HUES6 (cell line): ENCODE measurements at regions not wholly inside any gene's neighbourhood (a gene's known extent, or its start where the extent isn't known, plus 50 kb on each side); places are given as distances from the start of the nearest gene placed in this dataset.

Experiments
- H3K27ac ChIP-seq: 2 replicates; pipeline ENCODE4 v1.7.0; 2013; ENCODE audit warnings: low read depth, mild to moderate bottlenecking, low read length, inconsistent platforms
- H3K27me3 ChIP-seq: 2 replicates; pipeline ENCODE4 v1.6.1; 2013; ENCODE audit warnings: low read length; ENCODE audit not compliant: control insufficient read depth, insufficient read depth
- H3K36me3 ChIP-seq: 2 replicates; pipeline ENCODE4 v1.6.1; 2013; ENCODE audit warnings: low read length; ENCODE audit not compliant: control insufficient read depth, insufficient read depth
- H3K4me1 ChIP-seq: 2 replicates; pipeline ENCODE4 v1.6.1; 2013; ENCODE audit warnings: low read length; ENCODE audit not compliant: control insufficient read depth, insufficient read depth
- H3K4me3 ChIP-seq: 2 replicates; pipeline ENCODE4 v1.5.1; 2013; ENCODE audit warnings: low read depth, low read length
- H3K9ac ChIP-seq: one replicate; pipeline ENCODE4 v1.6.1; 2013; ENCODE audit warnings: mild to moderate bottlenecking, low read length
- H3K9me3 ChIP-seq: 2 replicates; pipeline ENCODE4 v1.6.1; 2013; ENCODE audit warnings: low read depth, low read length; ENCODE audit not compliant: control insufficient read depth, insufficient read depth

- Histone ChIP-seq H3K9me3 (no peaks in the 10 kb centered on the region), H3K4me1 (no peaks in the 10 kb centered on the region), H3K27ac (no peak overlapping the region), H3K27me3 (no peaks in the 10 kb centered on the region), H3K36me3 (no peaks in the 10 kb centered on the region), H3K4me3 (no peak overlapping the region), H3K9ac (no peak overlapping the region)
Measured at GRCh38 chr15:87578776-87579175, 677.8 kb downstream of the NTRK3 start.

GRCh38 chr15:87577336-87577735, 679.2 kb downstream of the NTRK3 start:
- Histone ChIP-seq H3K9ac (no peak overlapping the region), H3K36me3 (no peaks in the 10 kb centered on the region), H3K9me3 (no peaks in the 10 kb centered on the region), H3K27ac (no peak overlapping the region), H3K4me1 (no peaks in the 10 kb centered on the region), H3K4me3 (no peak overlapping the region), H3K27me3 (no peaks in the 10 kb centered on the region)

- H3K27me3 ChIP-seq: no peaks in the 10 kb centered on the region
- H3K9me3 ChIP-seq: no peaks in the 10 kb centered on the region
- 0 out of 2 replicates have a peak overlapping the region, but pooled peaks have one; percentile 55 for H3K27ac ChIP-seq
- H3K36me3 ChIP-seq: no peaks in the 10 kb centered on the region
- no peaks in the 10 kb centered on the region for H3K4me1 ChIP-seq
- peak overlapping the region; percentile 74 for H3K9ac ChIP-seq
- no peak overlapping the region for H3K4me3 ChIP-seq
Measured at GRCh38 chr15:87576486-87577176, 679.9 kb downstream of the NTRK3 start.

GRCh38 chr15:87575896-87576473, 680.6 kb downstream of the NTRK3 start:
- Histone ChIP-seq H3K27me3 (no peaks in the 10 kb centered on the region), H3K9ac (no peak overlapping the region), H3K4me1 (no peaks in the 10 kb centered on the region), H3K36me3 (no peaks in the 10 kb centered on the region), H3K4me3 (no peak overlapping the region), H3K9me3 (no peaks in the 10 kb centered on the region), H3K27ac (no peak overlapping the region)

- no peak overlapping the region for H3K9ac ChIP-seq
- no peaks in the 10 kb centered on the region for H3K4me1 ChIP-seq
- no peaks in the 10 kb centered on the region for H3K27me3 ChIP-seq
- no peak overlapping the region for H3K4me3 ChIP-seq
- H3K9me3 ChIP-seq: no peaks in the 10 kb centered on the region
- no peak overlapping the region for H3K27ac ChIP-seq
- no peaks in the 10 kb centered on the region for H3K36me3 ChIP-seq
Measured at GRCh38 chr15:87573534-87573933, 683.0 kb downstream of the NTRK3 start.

GRCh38 chr15:87573039-87573438, 683.5 kb downstream of the NTRK3 start:
- Histone ChIP-seq H3K27me3 (no peaks in the 10 kb centered on the region), H3K36me3 (no peaks in the 10 kb centered on the region), H3K4me3 (no peak overlapping the region), H3K9me3 (no peaks in the 10 kb centered on the region), H3K27ac (no peak overlapping the region), H3K9ac (no peak overlapping the region), H3K4me1 (no peaks in the 10 kb centered on the region)

GRCh38 chr15:87572381-87572910, 684.1 kb downstream of the NTRK3 start:
- Histone ChIP-seq H3K27ac (no peak overlapping the region), H3K4me1 (no peaks in the 10 kb centered on the region), H3K4me3 (no peak overlapping the region), H3K27me3 (no peaks in the 10 kb centered on the region), H3K36me3 (no peaks in the 10 kb centered on the region), H3K9ac (no peak overlapping the region), H3K9me3 (no peaks in the 10 kb centered on the region)

GRCh38 chr15:87570206-87570605, 686.3 kb downstream of the NTRK3 start:
- Histone ChIP-seq H3K36me3 (no peaks in the 10 kb centered on the region), H3K27me3 (no peaks in the 10 kb centered on the region), H3K4me3 (no peak overlapping the region), H3K9me3 (no peaks in the 10 kb centered on the region), H3K27ac (no peak overlapping the region), H3K9ac (no peak overlapping the region), H3K4me1 (no peaks in the 10 kb centered on the region)

- Histone ChIP-seq H3K27me3 (no peaks in the 10 kb centered on the region), H3K9ac (no peak overlapping the region), H3K4me3 (no peak overlapping the region), H3K9me3 (no peaks in the 10 kb centered on the region), H3K36me3 (no peaks in the 10 kb centered on the region), H3K27ac (no peak overlapping the region), H3K4me1 (no peaks in the 10 kb centered on the region)
Measured at GRCh38 chr15:87569581-87569980, 687.0 kb downstream of the NTRK3 start.

GRCh38 chr15:87567406-87568030, 689.0 kb downstream of the NTRK3 start:
- H3K9me3 ChIP-seq: no peaks in the 10 kb centered on the region
- no peaks in the 10 kb centered on the region for H3K27me3 ChIP-seq
- H3K9ac ChIP-seq: no peak overlapping the region
- no peak overlapping the region for H3K4me3 ChIP-seq
- H3K27ac ChIP-seq: no peak overlapping the region
- no peaks in the 10 kb centered on the region for H3K36me3 ChIP-seq
- H3K4me1 ChIP-seq: no peaks in the 10 kb centered on the region

- no peaks in the 10 kb centered on the region for H3K27me3 ChIP-seq
- no peaks in the 10 kb centered on the region for H3K4me1 ChIP-seq
- H3K27ac ChIP-seq: no peak overlapping the region
- no peaks in the 10 kb centered on the region for H3K9me3 ChIP-seq
- H3K9ac ChIP-seq: no peak overlapping the region
- H3K36me3 ChIP-seq: no peaks in the 10 kb centered on the region
- H3K4me3 ChIP-seq: no peak overlapping the region
Measured at GRCh38 chr15:87566236-87566635, 690.3 kb downstream of the NTRK3 start.
